ENCODE measurements at regions not wholly inside any gene's neighbourhood (a gene's known extent, or its start where the extent isn't known, plus 50 kb on each side); places are given as distances from the start of the nearest gene placed in this dataset. TPM values are rescaled to one million over a fixed set of nuclear protein-coding genes. Genes with fewer than 3 reads are reported as not detected.

Small RNA genes in the stretch of these regions (microRNA-seq; reads per million reads assigned to microRNA genes)
- gene MIR548G = not detected
